Activated CD4-positive, alpha-beta T cell treated with anti-CD3 and anti-CD28 coated beads, Interleukin-2, amount 10 ng/mL, durations not matched to agents 7 days and 5 days (primary cell): ENCODE measurements at regions not wholly inside any gene's neighbourhood (a gene's known extent, or its start where the extent isn't known, plus 50 kb on each side); places are given as distances from the start of the nearest gene placed in this dataset.

ENCODE experiments used
- CTCF ChIA-PET: fragments of 350-600 bp; sonication (Branson Sonifier 250); formaldehyde crosslinking; loops from one replicate; lab custom pipeline; 2021; ENCODE audit warnings: antibody characterized with exemption; lab: Charles Lee
- POLR2A ChIA-PET: fragments of 350-600 bp; sonication (Branson Sonifier 250); formaldehyde crosslinking; loops from one replicate; lab custom pipeline; 2021; ENCODE audit warnings: antibody characterized with exemption; lab: Charles Lee
- DNase-seq: peaks from one replicate; pipeline ENCODE4 v3.0.0-alpha.2; 2020
- H3K27ac Mint-ChIP-seq: one replicate; pipeline ENCODE4 v1.8.0; 2021; ENCODE audit warnings: mild to moderate bottlenecking, moderate library complexity, mixed read lengths
- H3K27me3 Mint-ChIP-seq: one replicate; pipeline ENCODE4 v1.8.0; 2021; ENCODE audit warnings: mixed read lengths
- H3K36me3 Mint-ChIP-seq: one replicate; pipeline ENCODE4 v1.8.0; 2021; ENCODE audit warnings: low read depth, mixed read lengths
- H3K4me1 Mint-ChIP-seq: one replicate; pipeline ENCODE4 v1.8.0; 2021; ENCODE audit warnings: mixed read lengths
- H3K4me3 Mint-ChIP-seq: one replicate; pipeline ENCODE4 v1.8.0; 2021; ENCODE audit warnings: mild to moderate bottlenecking, moderate library complexity, mixed read lengths
- H3K9me3 Mint-ChIP-seq: one replicate; pipeline ENCODE4 v1.8.0; 2021; ENCODE audit warnings: mixed read lengths

DNA sequence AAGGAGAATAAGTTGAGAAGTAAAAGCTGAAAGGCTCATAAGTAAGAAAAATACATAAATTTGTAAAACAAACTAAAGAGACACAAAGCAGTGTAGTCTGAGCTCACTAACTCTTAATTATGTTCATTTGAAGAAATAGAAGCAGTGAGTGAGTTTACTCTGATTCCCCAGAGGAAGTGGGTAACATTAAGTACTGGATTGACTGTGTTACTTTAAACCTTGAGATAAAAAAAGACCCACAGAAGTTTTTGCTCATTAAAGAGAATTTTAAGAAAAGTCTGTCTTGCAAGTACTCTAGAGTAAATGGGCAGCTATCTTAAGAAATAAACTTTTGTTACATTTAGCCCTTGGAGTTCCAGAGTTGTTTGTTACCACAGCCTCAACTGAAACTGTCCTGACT lies 2466.9 kb downstream of the PCDH7 start:
- H3K27ac Mint-ChIP-seq, result no peak overlapping the region
- ChIA-PET CTCF (no interaction called here), POLR2A (no interaction called here)
- no peak overlapping the region for H3K4me3 Mint-ChIP-seq
- no peaks in the 10 kb centered on the region for H3K36me3 Mint-ChIP-seq
- DNase-seq, result no peak
- peaks cover 6% of the 10 kb centered on the region for H3K9me3 Mint-ChIP-seq
- no peaks in the 10 kb centered on the region for H3K4me1 Mint-ChIP-seq
- no peaks in the 10 kb centered on the region for H3K27me3 Mint-ChIP-seq

DNA sequence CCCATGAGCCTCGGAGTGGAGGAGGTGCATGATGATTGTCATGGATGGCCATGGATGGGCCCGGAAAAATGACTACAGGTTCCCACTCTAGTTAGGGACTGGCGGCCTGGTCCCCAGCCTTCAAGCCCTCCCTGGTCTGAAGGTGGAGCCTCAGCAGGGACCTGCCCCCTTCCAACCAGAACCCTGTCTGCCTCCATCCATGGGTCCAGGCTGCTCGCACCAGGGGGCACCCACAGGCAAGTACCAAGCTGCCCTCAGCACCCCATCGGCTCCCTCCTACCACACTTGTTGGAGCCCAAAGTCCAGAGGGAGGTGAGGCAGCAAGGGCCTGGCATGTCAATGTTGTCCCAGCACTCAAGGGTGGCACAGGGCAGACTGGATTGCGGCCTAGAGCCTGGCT lies 2468.6 kb downstream of the PCDH7 start:
- Mint-ChIP-seq H3K4me1 (no peaks in the 10 kb centered on the region), H3K4me3 (no peak overlapping the region), H3K27ac (no peak overlapping the region), H3K36me3 (no peaks in the 10 kb centered on the region), H3K9me3 (peaks cover 3% of the 10 kb centered on the region), H3K27me3 (no peaks in the 10 kb centered on the region)
- ChIA-PET POLR2A (no interaction called here), CTCF (no interaction called here)
- no peak for DNase-seq

DNA sequence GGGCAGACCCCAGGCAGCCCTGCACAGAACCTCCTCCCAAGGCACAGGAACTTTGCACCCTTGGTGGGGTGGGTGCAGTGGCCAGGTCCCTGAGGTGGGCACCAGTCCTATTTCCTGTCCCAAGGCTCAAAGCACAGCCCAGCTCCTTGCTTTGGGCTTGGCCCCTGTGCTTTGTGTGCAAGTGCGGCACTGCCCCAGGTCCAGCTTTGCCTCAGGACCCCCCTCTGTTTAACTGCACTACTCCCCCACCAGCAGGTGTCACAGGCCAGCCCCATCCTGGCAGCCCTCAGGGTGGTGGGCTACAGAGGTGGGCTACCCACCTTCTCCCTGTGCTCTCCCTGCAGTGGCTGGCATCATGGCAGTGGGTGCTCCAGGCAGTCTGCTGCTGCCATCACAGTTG lies 2469.0 kb downstream of the PCDH7 start:
- Mint-ChIP-seq H3K27ac (no peak overlapping the region), H3K9me3 (peaks cover 3% of the 10 kb centered on the region), H3K4me1 (no peaks in the 10 kb centered on the region), H3K36me3 (no peaks in the 10 kb centered on the region), H3K4me3 (no peak overlapping the region), H3K27me3 (no peaks in the 10 kb centered on the region)
- DNase-seq, result no peak
- POLR2A ChIA-PET, result no interaction called here
- CTCF ChIA-PET, result no interaction called here

DNA sequence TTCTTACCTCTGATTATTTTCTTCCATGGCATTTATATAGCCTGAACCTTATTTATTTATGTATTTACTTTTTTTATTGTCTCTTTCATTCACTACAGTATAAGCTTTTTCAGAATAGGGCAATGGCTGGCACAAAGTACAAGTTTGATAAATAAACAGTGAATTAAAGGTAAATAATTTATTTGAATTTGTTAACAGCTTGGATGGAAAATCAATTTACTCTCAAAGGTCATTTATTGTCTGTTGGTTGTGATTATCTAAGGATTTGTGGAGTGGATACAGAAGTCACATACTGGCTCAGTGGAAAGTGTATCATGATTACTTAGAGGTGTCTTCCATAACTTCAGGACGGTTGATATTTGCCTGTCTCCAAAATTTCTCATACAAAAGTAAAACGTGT lies 2472.9 kb downstream of the PCDH7 start:
- H3K9me3 Mint-ChIP-seq, result peaks cover 2% of the 10 kb centered on the region

DNA sequence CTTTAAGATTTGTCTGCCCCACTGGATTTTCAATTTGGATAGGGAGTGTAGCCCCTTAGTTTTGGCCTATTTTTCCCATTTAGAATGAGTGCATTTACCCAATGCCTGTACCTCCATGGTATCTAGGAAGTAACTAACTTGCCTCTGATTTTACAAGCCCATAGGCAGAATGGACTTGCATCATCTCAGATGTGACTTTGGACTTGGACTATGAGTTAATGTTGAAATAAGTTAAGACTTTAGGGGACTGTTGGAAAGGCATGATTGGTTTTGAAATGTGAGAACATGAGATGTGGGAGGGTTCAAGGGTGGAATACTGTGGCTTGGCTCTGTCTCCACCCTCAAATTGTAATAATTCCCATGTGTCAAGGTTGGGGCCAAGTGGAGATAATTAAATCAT lies 2480.2 kb downstream of the PCDH7 start:
- POLR2A ChIA-PET, result no interaction called here
- H3K27ac Mint-ChIP-seq, result no peak overlapping the region
- DNase-seq, result no peak
- H3K9me3 Mint-ChIP-seq, result peaks cover 13% of the 10 kb centered on the region
- H3K4me3 Mint-ChIP-seq, result no peak overlapping the region
- H3K36me3 Mint-ChIP-seq, result no peaks in the 10 kb centered on the region
- no peaks in the 10 kb centered on the region for H3K4me1 Mint-ChIP-seq
- H3K27me3 Mint-ChIP-seq, result no peaks in the 10 kb centered on the region
- CTCF ChIA-PET, result no interaction called here

More for the DNA sequence above, 2472.9 kb downstream of the PCDH7 start:
- H3K4me3 Mint-ChIP-seq, result no peak overlapping the region
- no peak for DNase-seq
- POLR2A ChIA-PET, result no interaction called here
- no peaks in the 10 kb centered on the region for H3K4me1 Mint-ChIP-seq
- no peaks in the 10 kb centered on the region for H3K36me3 Mint-ChIP-seq
- no peak overlapping the region for H3K27ac Mint-ChIP-seq
- H3K27me3 Mint-ChIP-seq, result no peaks in the 10 kb centered on the region
- CTCF ChIA-PET, result no interaction called here

DNA sequence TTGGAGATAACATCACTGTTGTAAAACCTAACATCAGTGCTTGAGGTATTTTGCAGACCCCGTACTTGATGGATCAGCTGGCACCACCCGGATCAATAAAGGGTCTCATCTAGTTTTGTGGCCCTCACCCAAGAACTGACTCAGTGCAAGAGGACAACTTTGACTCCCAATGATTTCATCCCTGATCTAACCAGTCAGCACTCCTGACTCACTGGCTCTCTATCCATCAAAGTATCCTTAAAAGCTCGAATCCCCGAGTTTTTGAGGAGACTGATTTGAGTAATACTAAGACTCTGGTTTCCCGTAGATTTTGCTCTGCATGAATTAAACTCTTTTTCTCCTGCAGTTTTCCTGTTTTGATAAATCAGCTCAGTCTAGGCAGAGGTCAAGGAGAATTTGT lies 2498.1 kb downstream of the PCDH7 start:
- H3K9me3 Mint-ChIP-seq, result peaks cover 9% of the 10 kb centered on the region
- POLR2A ChIA-PET, result no interaction called here
- DNase-seq, result no peak
- CTCF ChIA-PET, result no interaction called here
- H3K27me3 Mint-ChIP-seq, result no peaks in the 10 kb centered on the region
- H3K4me1 Mint-ChIP-seq, result no peaks in the 10 kb centered on the region
- no peaks in the 10 kb centered on the region for H3K36me3 Mint-ChIP-seq
- no peak overlapping the region for H3K4me3 Mint-ChIP-seq
- H3K27ac Mint-ChIP-seq, result no peak overlapping the region

DNA sequence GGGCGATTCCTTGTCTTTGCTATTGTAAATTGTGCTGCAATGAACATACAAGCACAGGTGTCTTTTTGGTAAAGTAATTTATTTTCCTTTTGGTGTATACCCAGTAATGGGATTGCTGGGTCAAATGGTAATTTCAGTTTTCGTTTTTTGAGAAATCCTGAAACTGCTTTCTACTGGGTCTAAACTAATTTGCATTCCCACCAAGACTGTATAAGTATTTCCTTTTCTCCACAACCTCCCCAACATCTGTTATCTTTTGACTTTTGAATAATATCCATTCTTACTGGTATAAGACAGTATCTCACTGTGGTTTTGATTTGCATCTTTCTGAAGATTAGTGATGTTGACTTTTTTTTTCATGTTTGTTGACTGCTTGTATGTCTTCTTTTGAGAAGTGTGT lies 2506.0 kb downstream of the PCDH7 start:
- peaks cover 10% of the 10 kb centered on the region for H3K9me3 Mint-ChIP-seq
- no peak for DNase-seq
- no peaks in the 10 kb centered on the region for H3K4me1 Mint-ChIP-seq
- no peaks in the 10 kb centered on the region for H3K36me3 Mint-ChIP-seq
- H3K4me3 Mint-ChIP-seq, result no peak overlapping the region
- no peaks in the 10 kb centered on the region for H3K27me3 Mint-ChIP-seq
- ChIA-PET POLR2A (no interaction called here), CTCF (no interaction called here)
- no peak overlapping the region for H3K27ac Mint-ChIP-seq

DNA sequence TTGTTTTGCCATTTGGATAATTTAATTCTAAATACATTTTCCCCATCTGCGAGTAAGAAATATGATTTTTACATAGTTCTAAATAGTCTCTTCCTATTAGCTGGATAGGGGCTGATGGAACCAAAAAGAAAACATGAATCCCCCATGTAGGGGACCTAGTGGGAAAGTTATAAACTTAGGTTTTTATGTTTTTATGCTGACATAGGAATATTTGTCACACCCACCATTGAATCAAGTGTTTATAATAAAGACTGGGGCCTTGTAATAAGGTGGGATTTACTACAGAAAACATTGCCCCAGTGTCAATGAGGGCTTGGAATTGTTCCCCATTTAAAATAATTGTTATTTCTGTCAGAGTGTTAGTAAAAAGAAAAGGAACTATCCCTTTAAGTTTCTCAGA lies 2506.6 kb downstream of the PCDH7 start:
- Mint-ChIP-seq H3K27me3 (no peaks in the 10 kb centered on the region), H3K36me3 (no peaks in the 10 kb centered on the region), H3K4me1 (no peaks in the 10 kb centered on the region), H3K9me3 (peaks cover 9% of the 10 kb centered on the region), H3K4me3 (no peak overlapping the region), H3K27ac (no peak overlapping the region)
- POLR2A ChIA-PET, result no interaction called here
- DNase-seq, result no peak
- CTCF ChIA-PET, result no interaction called here

DNA sequence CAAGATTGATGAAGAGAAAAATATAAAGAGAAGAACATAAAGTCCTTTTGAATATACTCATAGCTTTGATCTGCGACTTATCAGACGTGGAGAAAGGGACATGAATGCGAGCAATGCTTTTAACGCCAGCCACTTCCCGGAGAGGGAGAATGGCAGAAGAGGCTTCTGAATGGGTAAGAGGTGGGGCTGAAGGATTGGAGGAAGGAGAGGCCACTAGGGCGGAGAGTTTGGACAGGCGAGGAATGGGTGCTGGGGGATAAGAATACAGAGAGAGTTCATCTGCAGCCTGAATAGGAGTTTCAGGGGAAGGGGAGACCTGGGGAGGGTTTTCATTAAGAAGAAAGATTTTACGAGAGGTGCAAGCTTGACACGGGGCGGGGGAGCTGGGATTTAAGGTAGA lies 2534.9 kb downstream of the PCDH7 start:
- no peaks in the 10 kb centered on the region for H3K27me3 Mint-ChIP-seq
- no peak overlapping the region for H3K27ac Mint-ChIP-seq
- H3K4me1 Mint-ChIP-seq, result no peaks in the 10 kb centered on the region
- POLR2A ChIA-PET, result no interaction called here
- DNase-seq, result no peak
- no peak overlapping the region for H3K4me3 Mint-ChIP-seq
- peaks cover 9% of the 10 kb centered on the region for H3K9me3 Mint-ChIP-seq
- no peaks in the 10 kb centered on the region for H3K36me3 Mint-ChIP-seq
- CTCF ChIA-PET, result no interaction called here

DNA sequence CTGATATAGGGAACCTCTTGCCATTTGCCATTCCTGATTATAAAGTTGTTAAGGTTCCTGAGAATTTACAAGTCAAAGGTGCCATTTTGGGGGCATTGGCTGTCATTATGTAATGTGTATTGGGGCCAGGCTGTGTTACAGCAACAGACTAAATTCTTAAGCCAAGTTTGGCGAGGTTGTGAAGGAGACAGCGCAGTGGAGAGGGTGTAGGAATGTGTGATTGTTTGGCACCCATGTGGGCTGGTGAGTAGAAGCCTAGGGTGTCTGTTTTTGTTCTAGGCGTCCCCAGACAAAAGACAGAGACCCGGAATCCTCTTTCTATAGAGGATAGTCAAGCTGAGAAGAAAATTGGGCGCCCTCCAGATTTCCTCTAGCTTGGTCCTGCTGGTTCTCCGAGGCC lies 2535.3 kb downstream of the PCDH7 start:
- H3K9me3 Mint-ChIP-seq, result peaks cover 9% of the 10 kb centered on the region
- ChIA-PET CTCF (no interaction called here), POLR2A (no interaction called here)
- no peaks in the 10 kb centered on the region for H3K36me3 Mint-ChIP-seq
- no peak overlapping the region for H3K27ac Mint-ChIP-seq
- no peaks in the 10 kb centered on the region for H3K27me3 Mint-ChIP-seq
- no peak overlapping the region for H3K4me3 Mint-ChIP-seq
- no peak for DNase-seq
- no peaks in the 10 kb centered on the region for H3K4me1 Mint-ChIP-seq

DNA sequence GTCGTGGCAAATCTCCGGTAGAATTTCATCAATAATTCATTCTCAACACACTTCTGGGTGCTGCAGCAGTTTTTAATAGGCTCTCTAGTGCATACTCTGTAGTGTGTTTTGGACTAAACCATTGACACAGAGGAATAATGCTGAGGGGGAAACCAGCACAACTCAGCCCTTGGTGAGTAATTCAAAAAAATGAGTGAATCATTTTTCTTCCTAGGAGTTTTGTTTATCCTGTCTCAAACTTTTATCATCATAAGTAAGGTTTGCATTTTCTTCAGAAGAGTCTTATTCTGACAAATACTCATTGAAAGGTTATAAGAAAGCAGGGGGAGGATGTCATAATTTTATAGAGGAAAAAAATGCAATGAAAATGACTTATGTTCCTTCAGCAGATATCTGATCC lies 2542.7 kb downstream of the PCDH7 start:
- Mint-ChIP-seq H3K4me3 (no peak overlapping the region), H3K4me1 (no peaks in the 10 kb centered on the region), H3K27ac (no peak overlapping the region), H3K9me3 (peaks cover 6% of the 10 kb centered on the region), H3K36me3 (no peaks in the 10 kb centered on the region), H3K27me3 (no peaks in the 10 kb centered on the region)
- ChIA-PET POLR2A (no interaction called here), CTCF (no interaction called here)
- DNase-seq, result no peak

DNA sequence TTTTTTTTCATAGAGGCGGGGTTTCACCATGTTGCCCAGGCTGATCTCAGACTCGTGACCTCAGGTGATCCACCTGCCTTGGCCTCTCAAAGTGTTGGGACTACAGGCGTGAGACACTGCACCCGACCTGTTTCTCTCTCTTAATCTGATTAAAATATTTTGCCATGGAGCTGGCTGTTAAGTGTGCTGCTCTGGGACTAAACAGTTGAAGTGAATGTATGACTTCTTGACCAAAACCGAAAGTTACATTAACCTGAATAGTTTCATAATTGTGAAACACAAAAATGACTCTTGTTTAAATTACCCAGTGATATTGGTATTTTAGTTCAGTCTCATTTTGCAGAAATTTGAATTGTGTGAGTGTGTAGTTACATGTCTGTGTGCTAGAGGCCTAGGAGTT lies 2548.6 kb downstream of the PCDH7 start:
- Mint-ChIP-seq H3K4me3 (no peak overlapping the region), H3K36me3 (no peaks in the 10 kb centered on the region), H3K27ac (no peak overlapping the region), H3K9me3 (no peaks in the 10 kb centered on the region), H3K27me3 (no peaks in the 10 kb centered on the region), H3K4me1 (no peaks in the 10 kb centered on the region)
- no peak for DNase-seq
- ChIA-PET POLR2A (no interaction called here), CTCF (no interaction called here)

DNA sequence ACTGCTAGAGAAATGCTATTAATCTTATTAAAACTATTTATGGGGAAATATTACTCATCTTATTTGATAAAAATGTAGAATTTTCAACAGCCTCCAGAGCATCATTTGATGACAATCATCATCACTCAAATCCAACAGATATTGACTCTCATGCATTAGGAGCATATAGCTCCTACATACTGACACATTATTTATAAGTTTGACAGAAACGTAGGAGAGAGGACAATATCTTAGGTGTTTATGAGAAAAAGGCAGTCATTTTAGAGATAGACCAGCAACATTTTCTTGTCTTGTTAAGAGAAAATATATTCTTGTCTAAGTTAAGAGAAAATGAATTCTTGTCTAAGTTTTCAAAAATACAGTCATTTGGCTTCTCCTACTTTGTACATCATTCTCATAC lies 2550.2 kb downstream of the PCDH7 start:
- DNase-seq, result no peak
- no peaks in the 10 kb centered on the region for H3K27me3 Mint-ChIP-seq
- ChIA-PET CTCF (no interaction called here), POLR2A (no interaction called here)
- H3K4me1 Mint-ChIP-seq, result no peaks in the 10 kb centered on the region
- no peak overlapping the region for H3K27ac Mint-ChIP-seq
- H3K36me3 Mint-ChIP-seq, result no peaks in the 10 kb centered on the region
- no peak overlapping the region for H3K4me3 Mint-ChIP-seq
- no peaks in the 10 kb centered on the region for H3K9me3 Mint-ChIP-seq

DNA sequence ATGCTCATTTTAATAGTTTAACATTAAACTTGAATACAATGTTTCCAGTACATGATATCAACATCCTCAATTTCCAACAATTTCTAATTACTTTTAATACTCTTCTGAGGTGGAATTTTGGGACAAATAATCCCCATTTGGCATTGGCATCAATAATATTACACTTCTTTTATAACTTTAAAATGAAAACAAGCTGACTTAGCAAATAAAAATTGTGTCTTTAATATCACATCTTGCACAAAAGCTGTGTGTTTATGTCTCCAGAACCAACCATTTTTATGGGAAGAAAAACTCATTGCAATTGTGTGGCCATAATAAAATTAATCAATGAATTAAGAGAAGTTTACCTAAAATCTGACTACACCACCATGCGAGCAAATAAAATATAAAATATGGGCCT lies 2552.6 kb downstream of the PCDH7 start:
- POLR2A ChIA-PET, result interaction anchor here (0.6 kb wide), 1 partner anchor 1234 kb away, joined by 4 read pairs; no protein-coding TSS in a partner anchor
- Mint-ChIP-seq H3K27ac (no peak overlapping the region), H3K27me3 (no peaks in the 10 kb centered on the region), H3K9me3 (no peaks in the 10 kb centered on the region), H3K36me3 (no peaks in the 10 kb centered on the region), H3K4me1 (no peaks in the 10 kb centered on the region), H3K4me3 (no peak overlapping the region)
- CTCF ChIA-PET, result no interaction called here
- DNase-seq, result no peak
